IPS-15b (cell line): ENCODE measurements at regions not wholly inside any gene's neighbourhood (a gene's known extent, or its start where the extent isn't known, plus 50 kb on each side); places are given as distances from the start of the nearest gene placed in this dataset.

Experiments used
- H3K27me3 ChIP-seq: one replicate; pipeline ENCODE4 v1.6.1; 2013; ENCODE audit warnings: low read length; ENCODE audit not compliant: control insufficient read depth, insufficient read depth
- H3K36me3 ChIP-seq: one replicate; pipeline ENCODE4 v1.6.1; 2013; ENCODE audit warnings: low read length; ENCODE audit not compliant: control insufficient read depth, insufficient read depth
- H3K4me1 ChIP-seq: one replicate; pipeline ENCODE4 v1.6.1; 2013; ENCODE audit warnings: mild to moderate bottlenecking, low read length; ENCODE audit not compliant: control insufficient read depth, insufficient read depth
- H3K4me3 ChIP-seq: one replicate; pipeline ENCODE4 v1.5.1; 2013; ENCODE audit warnings: low read depth, low read length
- H3K9ac ChIP-seq: one replicate; pipeline ENCODE4 v1.6.1; 2013; ENCODE audit warnings: low read depth, mild to moderate bottlenecking, low read length
- H3K9me3 ChIP-seq: one replicate; pipeline ENCODE4 v1.6.1; 2013; ENCODE audit warnings: mild to moderate bottlenecking, low read length; ENCODE audit not compliant: control insufficient read depth, insufficient read depth

GRCh38 chr7:85447004-85447403 is 260.1 kb upstream of the SEMA3D start:
- Histone ChIP-seq H3K4me3 (no peak overlapping the region), H3K4me1 (no peaks in the 10 kb centered on the region), H3K9ac (no peak overlapping the region), H3K27me3 (no peaks in the 10 kb centered on the region), H3K36me3 (no peaks in the 10 kb centered on the region), H3K9me3 (no peaks in the 10 kb centered on the region)

GRCh38 chr7:85426487-85426960 is 239.7 kb upstream of the SEMA3D start:
- Histone ChIP-seq H3K4me1 (no peaks in the 10 kb centered on the region), H3K36me3 (no peaks in the 10 kb centered on the region), H3K27me3 (no peaks in the 10 kb centered on the region), H3K4me3 (no peak overlapping the region), H3K9me3 (no peaks in the 10 kb centered on the region), H3K9ac (no peak overlapping the region)

DNA sequence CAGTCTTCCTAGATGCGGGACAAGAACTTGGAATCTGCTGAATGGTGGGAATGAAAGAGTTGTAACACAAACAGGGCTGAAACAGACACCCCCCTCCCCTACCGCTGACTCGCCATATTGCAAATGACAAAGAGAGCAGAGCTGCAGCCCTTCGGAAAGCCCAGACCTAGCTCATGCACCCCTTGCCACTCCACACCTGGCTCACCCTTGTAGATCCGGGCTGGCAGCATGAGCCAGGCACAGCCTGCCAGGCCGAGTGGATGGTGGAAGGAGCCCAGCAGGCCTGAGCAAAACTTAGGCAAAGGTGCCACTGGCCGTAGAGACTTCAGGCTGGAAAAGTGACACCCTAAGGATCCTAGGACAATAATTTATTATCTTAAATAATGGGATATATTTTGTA is 237.4 kb upstream of the SEMA3D start:
- Histone ChIP-seq H3K9me3 (no peaks in the 10 kb centered on the region), H3K4me3 (no peak overlapping the region), H3K36me3 (no peaks in the 10 kb centered on the region)

DNA sequence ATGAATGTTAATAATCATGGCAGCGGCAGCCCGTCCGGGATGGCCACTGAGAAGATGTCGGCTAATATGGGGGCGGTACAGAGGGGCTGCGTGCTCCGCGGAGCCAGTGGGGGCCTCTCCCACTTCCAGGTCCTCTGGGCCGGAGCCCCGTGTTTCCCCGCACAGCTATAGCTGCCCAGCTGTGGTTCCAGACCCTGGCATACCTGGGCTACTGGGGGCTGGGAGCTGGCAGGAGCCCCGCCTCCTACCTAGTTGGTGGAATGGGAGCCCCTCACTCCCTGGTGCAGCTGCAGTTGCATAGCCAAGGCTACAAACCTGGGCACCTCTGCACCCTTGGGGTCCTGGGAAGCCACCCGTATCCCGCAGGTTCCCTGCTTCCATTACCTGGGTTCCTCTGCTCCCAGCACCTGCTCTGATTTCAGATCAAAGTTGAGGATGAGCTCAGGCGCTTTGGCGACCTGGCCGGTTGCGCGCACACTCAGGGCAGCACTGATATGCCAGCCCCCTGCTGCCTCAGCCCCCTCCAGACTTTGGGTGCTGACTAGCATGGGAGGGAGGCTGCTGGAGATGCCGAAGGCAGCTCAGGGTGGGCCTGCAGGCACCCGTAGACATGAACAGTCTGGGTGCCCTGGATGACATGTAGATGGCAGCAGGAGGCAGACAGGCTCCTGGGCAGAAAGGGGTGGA is 236.5 kb upstream of the SEMA3D start:
- H3K9ac ChIP-seq, result no peak overlapping the region
- no peaks in the 10 kb centered on the region for H3K27me3 ChIP-seq
- no peaks in the 10 kb centered on the region for H3K9me3 ChIP-seq
- H3K4me1 ChIP-seq, result no peaks in the 10 kb centered on the region
- H3K4me3 ChIP-seq, result no peak overlapping the region
- H3K36me3 ChIP-seq, result no peaks in the 10 kb centered on the region

More for the DNA sequence above, 237.4 kb upstream of the SEMA3D start:
- Histone ChIP-seq H3K4me1 (no peaks in the 10 kb centered on the region), H3K27me3 (no peaks in the 10 kb centered on the region), H3K9ac (no peak overlapping the region)

DNA sequence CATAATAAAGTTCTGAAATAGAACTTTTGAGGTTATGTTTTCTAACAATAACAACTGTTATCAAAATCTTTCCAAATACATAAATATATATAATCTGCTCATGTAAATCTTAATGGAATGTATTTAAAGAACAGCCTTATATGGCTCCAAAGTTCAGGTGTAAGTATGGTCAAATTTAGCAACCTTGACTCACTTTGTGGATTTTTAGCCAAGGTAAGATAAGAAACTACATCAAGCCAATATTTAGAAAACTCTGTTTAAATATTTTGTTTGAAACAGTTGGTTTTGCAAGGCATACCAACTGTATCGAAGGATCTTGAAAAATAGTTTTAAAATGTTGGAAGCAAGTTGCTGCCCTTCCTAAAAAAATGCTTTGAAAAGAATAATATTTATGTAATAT is 228.9 kb upstream of the SEMA3D start:
- H3K27me3 ChIP-seq, result no peaks in the 10 kb centered on the region
- H3K4me1 ChIP-seq, result no peaks in the 10 kb centered on the region
- H3K9ac ChIP-seq, result no peak overlapping the region
- no peaks in the 10 kb centered on the region for H3K36me3 ChIP-seq
- H3K4me3 ChIP-seq, result no peak overlapping the region
- H3K9me3 ChIP-seq, result no peaks in the 10 kb centered on the region

DNA sequence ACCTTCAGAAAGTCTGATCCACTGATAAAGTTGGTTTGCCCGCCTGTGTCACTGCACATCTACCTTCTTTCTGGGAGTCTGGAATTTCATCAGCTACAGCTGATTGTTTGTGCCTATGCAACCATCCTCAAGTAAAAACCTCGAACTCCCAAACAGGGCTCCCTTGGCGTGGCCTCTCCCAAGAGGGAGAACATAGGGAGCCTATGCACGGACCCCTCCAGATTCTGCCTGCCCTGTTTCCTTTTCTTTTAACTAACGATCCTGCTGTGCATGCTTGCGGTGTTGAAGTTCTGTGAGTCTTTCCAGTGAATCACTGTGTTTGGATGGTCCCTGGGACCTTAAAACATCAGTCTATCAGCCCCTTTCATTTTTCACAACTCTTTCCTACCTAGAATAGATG is 226.9 kb upstream of the SEMA3D start:
- Histone ChIP-seq H3K27me3 (no peaks in the 10 kb centered on the region), H3K4me1 (no peaks in the 10 kb centered on the region), H3K36me3 (no peaks in the 10 kb centered on the region), H3K9me3 (no peaks in the 10 kb centered on the region), H3K4me3 (no peak overlapping the region), H3K9ac (no peak overlapping the region)

DNA sequence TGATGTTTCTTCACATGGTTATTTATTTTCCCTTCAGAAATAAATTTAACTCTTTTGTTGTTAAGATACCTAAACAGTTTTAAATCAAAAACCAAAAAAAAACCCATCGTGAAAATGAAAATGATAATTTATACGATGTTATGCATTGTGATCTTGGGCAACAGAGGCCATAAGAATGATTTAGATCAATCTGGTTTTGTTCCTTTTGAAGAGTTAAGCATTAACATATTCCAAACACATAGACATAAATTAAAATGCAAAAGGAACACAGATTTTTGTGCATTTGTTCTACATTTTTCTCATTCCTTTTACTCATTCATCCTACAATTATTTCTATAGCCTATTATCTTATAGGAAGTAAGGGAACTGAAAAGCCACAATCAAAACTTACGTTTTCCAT is 226.1 kb upstream of the SEMA3D start:
- Histone ChIP-seq H3K36me3 (no peaks in the 10 kb centered on the region), H3K9me3 (no peaks in the 10 kb centered on the region), H3K4me3 (no peak overlapping the region), H3K9ac (no peak overlapping the region), H3K27me3 (no peaks in the 10 kb centered on the region), H3K4me1 (no peaks in the 10 kb centered on the region)

DNA sequence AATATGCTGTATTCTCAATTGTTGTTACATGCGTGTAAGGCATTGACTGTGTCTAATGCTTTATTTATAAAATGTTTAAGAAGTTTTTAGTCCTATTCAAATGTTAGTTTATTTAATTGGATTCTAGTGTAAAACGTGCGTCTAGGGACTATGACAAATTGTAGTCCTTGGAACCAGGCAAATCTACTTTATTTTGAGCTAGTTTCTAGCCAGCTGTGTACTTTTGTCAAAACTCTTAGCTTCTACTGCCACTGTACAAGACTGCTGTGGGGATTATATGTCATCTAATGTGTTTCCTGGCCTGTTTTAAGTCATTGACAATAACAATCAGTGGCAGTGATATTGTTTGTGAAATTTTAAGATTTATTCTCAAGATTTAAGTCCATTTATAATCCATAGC is 220.5 kb upstream of the SEMA3D start:
- no peak overlapping the region for H3K9ac ChIP-seq
- H3K36me3 ChIP-seq, result no peaks in the 10 kb centered on the region
- no peaks in the 10 kb centered on the region for H3K4me1 ChIP-seq
- no peaks in the 10 kb centered on the region for H3K9me3 ChIP-seq
- no peak overlapping the region for H3K4me3 ChIP-seq
- no peaks in the 10 kb centered on the region for H3K27me3 ChIP-seq

- H3K9ac ChIP-seq, result no peak overlapping the region
- H3K36me3 ChIP-seq, result no peaks in the 10 kb centered on the region
- no peak overlapping the region for H3K4me3 ChIP-seq
- H3K4me1 ChIP-seq, result no peaks in the 10 kb centered on the region
- no peaks in the 10 kb centered on the region for H3K27me3 ChIP-seq
- H3K9me3 ChIP-seq, result no peaks in the 10 kb centered on the region
Observed at GRCh38 chr7:85405016-85405902, 218.4 kb upstream of the SEMA3D start.

DNA sequence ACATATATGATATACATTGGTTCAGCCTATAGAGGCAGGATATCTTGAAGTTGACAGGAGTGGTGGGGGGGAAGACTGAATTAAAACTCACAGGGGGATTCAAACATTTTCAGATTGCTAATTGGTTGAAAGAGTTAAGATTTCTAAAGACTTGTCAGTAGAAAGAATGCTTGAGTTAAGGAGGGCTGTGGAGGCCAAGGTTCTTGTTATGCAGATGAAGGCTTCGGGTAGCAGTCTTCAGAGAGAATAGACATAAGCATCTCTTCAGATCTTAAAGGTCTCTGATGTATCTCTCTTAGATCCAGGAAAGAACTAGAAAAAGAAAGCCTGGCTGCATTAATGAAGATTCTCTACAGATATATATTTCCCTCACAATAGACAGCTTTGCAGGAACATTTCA is 209.8 kb upstream of the SEMA3D start:
- Histone ChIP-seq H3K9me3 (no peaks in the 10 kb centered on the region), H3K4me1 (peaks cover 14% of the 10 kb centered on the region), H3K4me3 (no peak overlapping the region)

GRCh38 chr7:85392789-85393188 is 205.9 kb upstream of the SEMA3D start:
- H3K36me3 ChIP-seq, result no peaks in the 10 kb centered on the region
- no peaks in the 10 kb centered on the region for H3K27me3 ChIP-seq
- H3K4me1 ChIP-seq, result peaks cover 13% of the 10 kb centered on the region
- H3K9ac ChIP-seq, result no peak overlapping the region
- no peaks in the 10 kb centered on the region for H3K9me3 ChIP-seq
- no peak overlapping the region for H3K4me3 ChIP-seq

More for the DNA sequence above, 209.8 kb upstream of the SEMA3D start:
- Histone ChIP-seq H3K36me3 (no peaks in the 10 kb centered on the region), H3K9ac (no peak overlapping the region), H3K27me3 (no peaks in the 10 kb centered on the region)

GRCh38 chr7:85392326-85392725 is 205.5 kb upstream of the SEMA3D start:
- peaks cover 9% of the 10 kb centered on the region for H3K4me1 ChIP-seq

More at GRCh38 chr7:85392326-85392725, 205.5 kb upstream of the SEMA3D start:
- H3K9ac ChIP-seq, result no peak overlapping the region
- H3K4me3 ChIP-seq, result no peak overlapping the region
- H3K36me3 ChIP-seq, result no peaks in the 10 kb centered on the region
- no peaks in the 10 kb centered on the region for H3K27me3 ChIP-seq
- H3K9me3 ChIP-seq, result no peaks in the 10 kb centered on the region
